ENCODE measurements at regions not wholly inside any gene's neighbourhood (a gene's known extent, or its start where the extent isn't known, plus 50 kb on each side); places are given as distances from the start of the nearest gene placed in this dataset.

DNA sequence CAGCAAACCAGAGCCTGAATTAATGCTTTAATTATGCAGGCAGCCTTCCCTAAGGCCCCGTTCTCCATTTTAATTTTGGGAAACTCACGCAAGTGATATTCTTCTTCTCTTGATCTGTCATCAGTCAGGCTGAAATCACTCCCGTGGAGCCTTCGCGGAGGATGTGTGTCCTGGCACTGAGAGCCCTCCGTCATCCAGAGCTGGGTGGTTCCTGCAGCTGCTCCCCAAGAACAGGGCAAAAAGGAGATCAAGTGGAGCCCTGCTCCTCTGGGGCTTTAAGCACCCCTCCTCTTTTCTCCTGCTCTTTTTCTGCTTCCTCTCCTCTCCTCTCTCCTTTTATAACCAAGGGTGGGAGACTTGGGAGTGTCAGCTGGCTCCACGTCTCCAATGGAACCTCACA, 133.2 kb upstream of the CACNA1E start:
- no peak overlapping the region for H3K27ac Mint-ChIP-seq (ENCODE audit: unreplicated experiment)

GRCh38 chr1:181351740-181352139, 131.6 kb upstream of the CACNA1E start:
- TF ChIP-seq, protein P1, sequence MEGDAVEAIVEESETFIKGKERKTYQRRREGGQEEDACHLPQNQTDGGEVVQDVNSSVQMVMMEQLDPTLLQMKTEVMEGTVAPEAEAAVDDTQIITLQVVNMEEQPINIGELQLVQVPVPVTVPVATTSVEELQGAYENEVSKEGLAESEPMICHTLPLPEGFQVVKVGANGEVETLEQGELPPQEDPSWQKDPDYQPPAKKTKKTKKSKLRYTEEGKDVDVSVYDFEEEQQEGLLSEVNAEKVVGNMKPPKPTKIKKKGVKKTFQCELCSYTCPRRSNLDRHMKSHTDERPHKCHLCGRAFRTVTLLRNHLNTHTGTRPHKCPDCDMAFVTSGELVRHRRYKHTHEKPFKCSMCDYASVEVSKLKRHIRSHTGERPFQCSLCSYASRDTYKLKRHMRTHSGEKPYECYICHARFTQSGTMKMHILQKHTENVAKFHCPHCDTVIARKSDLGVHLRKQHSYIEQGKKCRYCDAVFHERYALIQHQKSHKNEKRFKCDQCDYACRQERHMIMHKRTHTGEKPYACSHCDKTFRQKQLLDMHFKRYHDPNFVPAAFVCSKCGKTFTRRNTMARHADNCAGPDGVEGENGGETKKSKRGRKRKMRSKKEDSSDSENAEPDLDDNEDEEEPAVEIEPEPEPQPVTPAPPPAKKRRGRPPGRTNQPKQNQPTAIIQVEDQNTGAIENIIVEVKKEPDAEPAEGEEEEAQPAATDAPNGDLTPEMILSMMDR (IDR thresholded peaks at IDR 0.05), result no peak
- H3K27me3 Mint-ChIP-seq (ENCODE audit: low read depth), result peaks cover 3% of the 10 kb centered on the region
- no peaks in the 10 kb centered on the region for H3K36me3 Mint-ChIP-seq (ENCODE audit: low read depth)
- no peak for DNase-seq (ENCODE audit: low spot score)
- H3K27ac Mint-ChIP-seq (ENCODE audit: unreplicated experiment), result no peak overlapping the region
- no peaks in the 10 kb centered on the region for H3K4me1 Mint-ChIP-seq (ENCODE audit: low read depth)
- no peak overlapping the region for H3K4me3 Mint-ChIP-seq (ENCODE audit: unreplicated experiment)
- H3K9me3 Mint-ChIP-seq (ENCODE audit: low read depth), result no peaks in the 10 kb centered on the region

More for the DNA sequence above, 133.2 kb upstream of the CACNA1E start:
- TF ChIP-seq, protein P1 (IDR thresholded peaks at IDR 0.05), result no peak
- DNase-seq (ENCODE audit: low spot score), result no peak
- Mint-ChIP-seq H3K36me3 (ENCODE audit: low read depth) (no peaks in the 10 kb centered on the region), H3K4me3 (ENCODE audit: unreplicated experiment) (no peak overlapping the region), H3K27me3 (ENCODE audit: low read depth) (peaks cover 3% of the 10 kb centered on the region), H3K4me1 (ENCODE audit: low read depth) (no peaks in the 10 kb centered on the region), H3K9me3 (ENCODE audit: low read depth) (no peaks in the 10 kb centered on the region)

- no peaks in the 10 kb centered on the region for H3K9me3 Mint-ChIP-seq (ENCODE audit: low read depth)
- TF ChIP-seq, protein P1 (IDR thresholded peaks at IDR 0.05), result no peak
- H3K4me1 Mint-ChIP-seq (ENCODE audit: low read depth), result no peaks in the 10 kb centered on the region
- H3K27me3 Mint-ChIP-seq (ENCODE audit: low read depth), result peaks cover 5% of the 10 kb centered on the region
- no peak for DNase-seq (ENCODE audit: low spot score)
- no peak overlapping the region for H3K4me3 Mint-ChIP-seq (ENCODE audit: unreplicated experiment)
- no peak overlapping the region for H3K27ac Mint-ChIP-seq (ENCODE audit: unreplicated experiment)
- H3K36me3 Mint-ChIP-seq (ENCODE audit: low read depth), result no peaks in the 10 kb centered on the region
Measured at GRCh38 chr1:181352695-181353094, 130.6 kb upstream of the CACNA1E start.

DNA sequence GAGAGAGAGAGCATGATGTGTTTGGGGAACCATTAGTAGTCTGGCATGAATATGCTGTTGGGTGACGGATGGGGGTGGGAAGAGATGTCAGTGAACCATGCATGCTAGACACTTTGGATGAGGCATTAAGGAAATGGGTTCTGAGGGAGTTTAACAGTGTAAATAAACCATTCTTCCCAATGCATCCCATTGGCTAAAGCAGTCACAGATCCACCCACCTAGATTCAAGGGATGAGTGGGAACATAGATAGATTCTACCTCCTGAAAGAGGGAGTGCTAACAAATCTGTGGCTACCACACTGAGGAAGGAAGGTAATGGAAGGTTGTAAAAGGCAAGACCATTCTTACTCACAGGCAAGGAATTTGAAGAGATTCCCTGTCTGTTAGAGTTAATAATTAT, 129.8 kb upstream of the CACNA1E start:
- H3K27me3 Mint-ChIP-seq (ENCODE audit: low read depth), result peaks cover 7% of the 10 kb centered on the region
- no peak overlapping the region for H3K4me3 Mint-ChIP-seq (ENCODE audit: unreplicated experiment)
- no peaks in the 10 kb centered on the region for H3K9me3 Mint-ChIP-seq (ENCODE audit: low read depth)
- no peaks in the 10 kb centered on the region for H3K4me1 Mint-ChIP-seq (ENCODE audit: low read depth)
- TF ChIP-seq, protein P1 (IDR thresholded peaks at IDR 0.05), result no peak
- no peak overlapping the region for H3K27ac Mint-ChIP-seq (ENCODE audit: unreplicated experiment)
- DNase-seq (ENCODE audit: low spot score), result no peak
- no peaks in the 10 kb centered on the region for H3K36me3 Mint-ChIP-seq (ENCODE audit: low read depth)

DNA sequence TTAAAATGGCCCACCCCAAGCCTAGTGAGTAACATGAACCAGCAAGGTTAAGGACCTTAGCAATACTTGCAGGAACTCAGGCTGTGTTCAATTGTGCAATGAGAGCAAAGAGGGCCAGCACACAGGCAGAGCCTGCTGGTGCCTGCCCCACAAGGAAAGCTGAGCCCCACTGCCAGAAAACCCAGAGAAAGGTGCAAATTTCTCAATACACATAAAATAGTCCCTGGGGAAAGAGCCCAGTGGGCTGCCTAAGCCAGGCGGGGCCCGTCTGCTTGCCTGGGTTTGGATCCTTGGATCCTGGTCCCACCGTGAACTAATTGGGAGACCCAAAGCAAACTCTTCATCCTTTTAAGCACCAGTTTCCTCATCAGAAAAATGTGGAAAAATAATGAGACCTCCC, 128.5 kb upstream of the CACNA1E start:
- H3K4me1 Mint-ChIP-seq (ENCODE audit: low read depth), result no peaks in the 10 kb centered on the region
- H3K4me3 Mint-ChIP-seq (ENCODE audit: unreplicated experiment), result no peak overlapping the region
- H3K27ac Mint-ChIP-seq (ENCODE audit: unreplicated experiment), result no peak overlapping the region
- no peaks in the 10 kb centered on the region for H3K9me3 Mint-ChIP-seq (ENCODE audit: low read depth)
- TF ChIP-seq, protein P1 (IDR thresholded peaks at IDR 0.05), result no peak
- no peak for DNase-seq (ENCODE audit: low spot score)
- no peaks in the 10 kb centered on the region for H3K36me3 Mint-ChIP-seq (ENCODE audit: low read depth)
- H3K27me3 Mint-ChIP-seq (ENCODE audit: low read depth), result peaks cover 13% of the 10 kb centered on the region

Measured in chondrocyte (in vitro differentiated cells).